WTC11 (cell line): ENCODE measurements at regions not wholly inside any gene's neighbourhood (a gene's known extent, or its start where the extent isn't known, plus 50 kb on each side); places are given as distances from the start of the nearest gene placed in this dataset.

ENCODE experiments used
- ZNF121 ChIP-seq: sonication (generic); formaldehyde crosslinking; IDR thresholded peaks from 2 replicates; pipeline ENCODE4 v1.8.0; 2023; ENCODE audit warnings: missing genetic modification reagents
- TF ChIP-seq, protein P1 (sequence below): fragments of 200-600 bp; IDR thresholded peaks from 2 replicates; pipeline ENCODE4 v1.8.0; 2022; ENCODE audit warnings: antibody characterized with exemption

DNA sequence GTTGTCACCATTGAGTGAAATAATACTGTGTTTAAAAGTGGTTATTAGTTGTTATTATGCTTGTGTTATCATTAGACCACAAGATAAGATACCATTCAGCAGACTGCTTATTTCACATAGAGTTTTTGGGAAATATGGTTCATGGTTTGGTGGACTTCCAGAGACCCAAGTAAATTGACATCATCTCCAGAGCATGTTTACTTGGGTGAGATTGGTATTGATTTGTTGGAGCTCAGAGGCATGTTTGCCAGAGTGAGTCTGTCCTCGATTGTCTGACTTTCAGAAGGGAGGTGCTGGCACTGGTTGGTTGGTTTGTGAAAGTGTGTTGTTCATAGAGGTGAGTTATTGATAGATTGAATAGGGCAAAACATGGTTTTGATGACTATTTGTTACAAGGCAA, 291.4 kb downstream of the TGFB2 start:
- TF ChIP-seq ZNF121 = no peak
- TF ChIP-seq, protein P1, sequence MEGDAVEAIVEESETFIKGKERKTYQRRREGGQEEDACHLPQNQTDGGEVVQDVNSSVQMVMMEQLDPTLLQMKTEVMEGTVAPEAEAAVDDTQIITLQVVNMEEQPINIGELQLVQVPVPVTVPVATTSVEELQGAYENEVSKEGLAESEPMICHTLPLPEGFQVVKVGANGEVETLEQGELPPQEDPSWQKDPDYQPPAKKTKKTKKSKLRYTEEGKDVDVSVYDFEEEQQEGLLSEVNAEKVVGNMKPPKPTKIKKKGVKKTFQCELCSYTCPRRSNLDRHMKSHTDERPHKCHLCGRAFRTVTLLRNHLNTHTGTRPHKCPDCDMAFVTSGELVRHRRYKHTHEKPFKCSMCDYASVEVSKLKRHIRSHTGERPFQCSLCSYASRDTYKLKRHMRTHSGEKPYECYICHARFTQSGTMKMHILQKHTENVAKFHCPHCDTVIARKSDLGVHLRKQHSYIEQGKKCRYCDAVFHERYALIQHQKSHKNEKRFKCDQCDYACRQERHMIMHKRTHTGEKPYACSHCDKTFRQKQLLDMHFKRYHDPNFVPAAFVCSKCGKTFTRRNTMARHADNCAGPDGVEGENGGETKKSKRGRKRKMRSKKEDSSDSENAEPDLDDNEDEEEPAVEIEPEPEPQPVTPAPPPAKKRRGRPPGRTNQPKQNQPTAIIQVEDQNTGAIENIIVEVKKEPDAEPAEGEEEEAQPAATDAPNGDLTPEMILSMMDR = no peak
